Astrocyte (in vitro differentiated cells and primary cell): ENCODE measurements at regions not wholly inside any gene's neighbourhood (a gene's known extent, or its start where the extent isn't known, plus 50 kb on each side); places are given as distances from the start of the nearest gene placed in this dataset.
"Not testable (repeated sequence)": the region's sequence is repeated elsewhere in the genome, so short reads cannot be mapped to it uniquely, and the experiment has no call there.

Experiments
- EZH2 ChIP-seq: IDR thresholded peaks from 2 replicates; pipeline ENCODE4 v1.6.1; 2012; ENCODE audit warnings: mild to moderate bottlenecking, low read length, inconsistent platforms; ENCODE audit not compliant: insufficient read depth
- TF ChIP-seq, protein P1 (sequence below): IDR thresholded peaks from 2 replicates; pipeline ENCODE4 v1.5.1; 2011; ENCODE audit warnings: low read depth, mild to moderate bottlenecking, inconsistent platforms, low read length, moderate library complexity; ENCODE audit not compliant: insufficient read depth

DNA sequence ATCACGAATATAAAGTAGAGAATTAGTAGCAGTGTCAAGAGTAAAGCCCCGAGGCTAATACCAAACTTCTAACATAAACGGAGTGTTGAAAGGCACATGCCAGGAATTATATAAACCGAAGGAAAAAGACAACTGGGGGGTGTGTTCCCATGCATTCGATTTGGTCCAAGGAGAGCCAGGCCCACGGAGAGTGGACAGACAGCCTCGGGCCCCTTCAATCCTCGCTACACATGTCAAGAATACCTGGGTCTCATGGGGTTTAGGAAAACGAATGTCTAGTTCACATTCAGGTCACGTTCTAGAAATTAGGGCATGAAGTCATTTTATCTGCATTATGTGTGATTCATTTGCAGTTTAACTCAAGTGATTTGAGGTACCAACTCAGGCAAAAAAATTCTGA lies 343.7 kb downstream of the BCL2L11 start:
- not testable (repeated sequence) for TF ChIP-seq EZH2
- TF ChIP-seq, protein P1, sequence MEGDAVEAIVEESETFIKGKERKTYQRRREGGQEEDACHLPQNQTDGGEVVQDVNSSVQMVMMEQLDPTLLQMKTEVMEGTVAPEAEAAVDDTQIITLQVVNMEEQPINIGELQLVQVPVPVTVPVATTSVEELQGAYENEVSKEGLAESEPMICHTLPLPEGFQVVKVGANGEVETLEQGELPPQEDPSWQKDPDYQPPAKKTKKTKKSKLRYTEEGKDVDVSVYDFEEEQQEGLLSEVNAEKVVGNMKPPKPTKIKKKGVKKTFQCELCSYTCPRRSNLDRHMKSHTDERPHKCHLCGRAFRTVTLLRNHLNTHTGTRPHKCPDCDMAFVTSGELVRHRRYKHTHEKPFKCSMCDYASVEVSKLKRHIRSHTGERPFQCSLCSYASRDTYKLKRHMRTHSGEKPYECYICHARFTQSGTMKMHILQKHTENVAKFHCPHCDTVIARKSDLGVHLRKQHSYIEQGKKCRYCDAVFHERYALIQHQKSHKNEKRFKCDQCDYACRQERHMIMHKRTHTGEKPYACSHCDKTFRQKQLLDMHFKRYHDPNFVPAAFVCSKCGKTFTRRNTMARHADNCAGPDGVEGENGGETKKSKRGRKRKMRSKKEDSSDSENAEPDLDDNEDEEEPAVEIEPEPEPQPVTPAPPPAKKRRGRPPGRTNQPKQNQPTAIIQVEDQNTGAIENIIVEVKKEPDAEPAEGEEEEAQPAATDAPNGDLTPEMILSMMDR = not testable (repeated sequence)
